HG03039 (cell line): ENCODE measurements at regions not wholly inside any gene's neighbourhood (a gene's known extent, or its start where the extent isn't known, plus 50 kb on each side); places are given as distances from the start of the nearest gene placed in this dataset.

Experiments
- ATAC-seq: cut with Tn5 transposase; IDR thresholded peaks from one replicate; pipeline ENCODE4 v1.9.1; 2021; ENCODE audit warnings: mild to moderate bottlenecking, moderate library complexity; ENCODE audit not compliant: unreplicated experiment

DNA sequence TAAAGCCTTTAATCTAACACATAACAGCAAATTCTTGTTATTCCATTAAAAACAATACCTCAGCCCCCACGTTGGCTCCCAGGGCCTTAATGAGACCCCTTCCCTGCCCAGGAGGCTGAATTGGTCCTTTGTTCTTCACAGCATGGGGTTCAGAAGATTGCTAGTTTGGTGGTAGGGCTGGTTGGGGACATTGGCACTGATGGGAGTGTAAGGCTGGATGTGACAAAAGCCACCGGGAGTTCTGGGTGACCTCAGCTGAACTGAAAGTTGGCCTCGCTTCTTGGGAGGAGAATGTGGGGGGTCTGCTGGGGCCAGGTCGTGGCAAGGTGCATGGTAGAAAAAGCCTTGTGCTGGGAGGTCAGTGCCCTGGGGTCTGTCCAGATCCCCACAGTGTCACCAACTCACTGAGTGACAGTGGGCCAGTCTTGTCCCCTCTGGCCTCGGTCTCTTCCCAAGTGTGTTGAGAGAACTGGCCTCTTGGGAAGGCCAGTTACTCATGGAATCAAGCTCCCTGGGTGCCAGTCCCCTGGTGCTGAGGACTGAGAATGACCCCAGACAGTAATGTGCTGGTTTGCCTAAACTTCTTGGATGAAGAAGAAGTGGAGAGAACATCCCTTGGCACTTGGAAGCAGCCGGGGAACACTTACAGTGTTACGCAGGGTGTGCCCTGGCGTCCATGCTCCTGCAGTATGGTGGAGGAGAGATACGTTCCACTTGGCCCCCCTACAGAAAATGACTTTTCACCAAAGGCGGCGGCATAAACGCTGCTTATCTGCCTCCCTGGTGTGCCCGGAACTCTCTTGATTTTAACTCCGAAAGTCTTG lies 283.7 kb upstream of the RTL1 start:
- ATAC-seq, result no peak

DNA sequence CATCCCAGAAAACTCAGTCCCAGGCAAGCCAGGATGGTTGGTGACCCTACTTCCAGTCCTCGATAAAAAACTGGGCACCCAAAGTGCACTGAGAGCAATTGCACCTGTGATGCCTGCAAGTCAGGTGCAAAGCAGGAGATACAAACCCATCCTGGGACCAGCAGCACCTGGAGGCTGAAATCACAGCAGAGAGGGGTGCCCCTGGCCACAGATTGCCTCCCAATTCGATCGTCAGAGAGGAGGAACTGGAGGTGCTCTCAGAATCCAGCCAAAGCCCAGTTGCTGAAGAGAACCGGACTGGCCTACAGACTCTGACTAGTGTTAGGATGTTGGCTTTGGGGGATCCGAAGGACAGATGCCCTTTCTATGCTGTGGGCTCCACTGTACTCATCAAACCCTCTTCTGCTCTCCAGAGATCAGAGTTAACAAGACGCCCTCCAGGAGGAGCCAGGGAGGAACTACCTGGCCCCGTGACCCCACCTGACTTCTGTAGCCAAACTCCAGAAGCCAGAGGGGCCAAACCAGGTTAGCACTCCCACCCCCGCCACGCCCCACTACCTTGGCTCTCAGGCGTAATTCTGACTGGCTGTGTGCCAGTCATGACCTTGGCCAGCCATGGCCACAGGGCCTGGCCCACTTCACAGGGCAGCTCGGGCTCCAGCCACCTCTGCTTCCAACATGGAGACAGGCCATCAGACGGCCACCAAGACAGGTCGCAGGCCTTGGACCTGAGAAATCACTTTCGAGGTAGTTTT lies 284.5 kb upstream of the RTL1 start:
- no peak for ATAC-seq

DNA sequence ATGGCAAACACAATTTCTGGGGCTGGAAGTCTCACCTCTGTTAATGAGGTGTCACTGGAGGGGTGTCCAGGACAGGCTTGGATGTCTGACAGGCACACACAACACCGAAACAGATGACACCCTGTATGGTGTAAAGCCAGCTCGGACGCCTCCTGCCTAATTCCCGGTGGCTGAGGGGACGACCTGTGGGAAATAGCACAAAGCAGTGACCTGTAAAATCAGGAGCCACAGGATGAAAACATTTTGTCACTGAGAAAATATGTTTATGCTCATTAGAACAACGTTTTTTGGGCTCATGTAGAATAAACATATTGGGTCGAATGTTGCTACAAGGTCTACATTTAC lies 285.0 kb upstream of the RTL1 start:
- no peak for ATAC-seq

DNA sequence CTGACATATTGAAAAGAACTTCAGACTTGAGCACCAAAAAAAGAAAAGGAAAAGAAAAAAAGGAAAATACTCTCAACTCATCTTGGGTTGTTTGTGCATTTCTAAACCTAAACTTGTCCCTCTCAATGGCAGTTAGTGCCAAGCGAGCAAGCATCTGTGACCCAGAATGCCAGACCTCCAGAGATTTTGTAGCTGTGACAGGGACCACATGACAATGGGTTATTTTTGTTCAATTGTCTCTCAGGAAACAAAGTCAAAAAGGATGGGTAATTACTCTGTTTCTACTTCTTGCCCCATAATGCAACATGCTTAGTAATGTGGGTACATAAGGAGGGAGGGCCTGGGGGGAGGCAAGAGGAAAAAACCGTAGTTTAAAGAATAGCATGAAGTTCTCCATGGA lies 285.7 kb upstream of the RTL1 start:
- ATAC-seq, result no peak

DNA sequence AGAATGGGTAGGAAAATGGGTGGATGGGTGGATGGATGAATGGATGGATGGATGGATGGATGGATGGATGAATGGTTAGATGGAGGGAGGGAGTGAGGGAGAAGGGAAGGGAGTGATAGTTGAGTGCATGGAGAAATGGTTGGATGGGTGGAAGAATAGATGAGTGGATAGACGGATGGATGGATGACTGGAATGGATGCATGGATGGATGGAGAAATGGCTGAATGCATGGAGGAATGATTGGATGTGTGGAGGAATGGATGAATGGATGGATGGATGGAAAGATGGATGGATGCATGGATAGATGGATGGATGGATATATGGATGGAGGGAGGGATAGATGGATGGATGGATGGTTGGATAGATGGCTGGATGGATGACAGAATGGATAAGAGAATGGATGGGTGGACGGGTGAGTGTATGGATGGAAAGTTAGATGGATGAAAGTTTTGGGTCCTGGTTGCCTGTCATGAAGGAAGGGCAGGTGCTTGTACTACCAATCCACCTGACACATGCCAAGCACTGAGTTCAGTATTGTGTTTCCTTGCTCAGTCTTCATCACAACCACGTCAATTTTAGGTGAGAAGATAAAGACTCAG lies 286.5 kb upstream of the RTL1 start:
- no peak for ATAC-seq

DNA sequence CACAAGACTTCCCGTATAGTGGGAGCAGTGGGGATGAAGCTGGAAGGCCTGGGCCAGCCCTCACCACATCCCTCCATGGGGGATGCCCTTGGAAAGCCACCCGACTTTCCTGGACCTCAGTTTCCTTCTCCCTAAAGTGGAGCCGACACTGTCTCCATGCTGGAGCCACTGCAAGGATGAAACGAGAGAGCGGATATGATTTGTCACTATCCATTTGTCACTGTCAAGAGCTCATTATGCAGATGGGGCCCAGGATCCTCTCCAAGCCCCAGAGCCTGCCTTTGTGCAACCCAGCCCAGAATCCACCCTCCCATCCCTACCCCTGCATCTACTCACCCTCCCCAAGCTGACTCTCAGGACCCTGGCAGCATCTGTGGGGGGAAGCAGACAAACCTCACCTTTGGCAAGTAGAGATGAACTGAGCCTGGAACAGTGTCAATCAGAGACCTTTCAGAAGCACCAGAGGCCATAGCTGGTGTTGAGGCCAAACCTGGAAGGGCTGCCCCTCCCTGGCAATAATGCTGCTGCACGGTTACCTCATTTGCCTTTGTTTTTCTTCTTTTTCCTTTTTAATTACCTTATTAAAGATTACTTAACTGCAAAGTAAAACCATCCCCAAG lies 287.7 kb upstream of the RTL1 start:
- no peak for ATAC-seq

DNA sequence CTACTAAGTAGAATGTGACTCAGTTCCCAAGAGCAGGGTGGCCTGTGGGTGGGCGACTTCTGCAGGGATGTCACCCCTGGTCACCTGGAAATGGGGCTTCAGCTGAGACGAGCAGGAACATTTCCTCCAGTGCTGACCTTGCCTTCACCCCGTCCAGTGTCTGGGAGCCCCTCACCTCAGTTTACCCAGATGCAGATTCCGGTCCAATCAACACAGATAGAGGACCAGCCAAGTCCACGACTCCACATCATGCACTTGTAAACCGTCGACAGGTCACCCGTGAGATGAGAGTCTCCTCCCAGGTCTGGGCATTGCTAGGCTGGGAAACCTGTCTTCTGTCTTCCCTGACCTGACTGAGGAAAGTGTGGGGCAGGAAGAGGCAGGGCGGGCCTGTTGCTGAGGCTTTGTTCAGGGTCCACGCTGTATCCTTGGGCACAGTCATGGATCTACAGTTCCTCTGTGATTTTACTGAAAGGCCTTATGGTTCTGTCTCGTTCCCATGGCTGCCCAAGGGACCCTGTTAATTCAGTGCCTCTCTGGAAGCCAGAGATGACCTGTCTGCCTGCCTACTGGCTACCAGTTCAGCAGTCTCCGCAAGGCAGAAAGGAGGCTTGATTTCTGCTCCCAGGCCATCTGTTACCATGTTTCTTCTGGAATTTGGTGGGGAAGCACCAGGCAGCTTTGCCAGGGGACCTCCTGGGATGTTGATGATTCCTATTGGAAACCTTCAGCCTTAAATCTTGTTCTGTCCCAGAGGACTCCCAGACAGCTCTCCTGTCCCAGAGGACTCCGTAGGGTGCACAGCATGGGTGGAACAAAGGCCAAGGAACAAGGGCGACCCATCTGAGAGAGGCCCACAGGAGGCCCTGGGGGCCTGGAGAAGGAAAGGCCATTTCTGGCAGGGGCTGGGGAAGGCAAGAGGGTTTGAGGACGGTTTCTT lies 288.5 kb upstream of the RTL1 start:
- no peak for ATAC-seq

DNA sequence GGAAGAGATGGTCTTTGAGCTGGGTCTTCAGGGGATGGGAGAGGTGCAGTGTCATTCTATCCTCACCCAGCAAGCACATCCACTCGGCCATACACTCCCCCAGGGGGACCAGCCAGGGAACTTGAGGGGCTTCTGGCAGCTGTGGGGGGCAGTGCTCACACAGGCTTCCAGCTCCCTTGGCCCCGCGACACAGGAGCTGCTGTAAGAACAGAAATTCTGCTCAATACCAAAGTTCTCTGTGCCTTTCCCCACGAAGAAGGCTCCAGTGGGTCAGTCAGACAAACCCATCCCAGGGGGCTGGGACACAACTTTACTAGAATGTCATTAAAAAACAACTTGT lies 289.1 kb upstream of the RTL1 start:
- no peak for ATAC-seq

DNA sequence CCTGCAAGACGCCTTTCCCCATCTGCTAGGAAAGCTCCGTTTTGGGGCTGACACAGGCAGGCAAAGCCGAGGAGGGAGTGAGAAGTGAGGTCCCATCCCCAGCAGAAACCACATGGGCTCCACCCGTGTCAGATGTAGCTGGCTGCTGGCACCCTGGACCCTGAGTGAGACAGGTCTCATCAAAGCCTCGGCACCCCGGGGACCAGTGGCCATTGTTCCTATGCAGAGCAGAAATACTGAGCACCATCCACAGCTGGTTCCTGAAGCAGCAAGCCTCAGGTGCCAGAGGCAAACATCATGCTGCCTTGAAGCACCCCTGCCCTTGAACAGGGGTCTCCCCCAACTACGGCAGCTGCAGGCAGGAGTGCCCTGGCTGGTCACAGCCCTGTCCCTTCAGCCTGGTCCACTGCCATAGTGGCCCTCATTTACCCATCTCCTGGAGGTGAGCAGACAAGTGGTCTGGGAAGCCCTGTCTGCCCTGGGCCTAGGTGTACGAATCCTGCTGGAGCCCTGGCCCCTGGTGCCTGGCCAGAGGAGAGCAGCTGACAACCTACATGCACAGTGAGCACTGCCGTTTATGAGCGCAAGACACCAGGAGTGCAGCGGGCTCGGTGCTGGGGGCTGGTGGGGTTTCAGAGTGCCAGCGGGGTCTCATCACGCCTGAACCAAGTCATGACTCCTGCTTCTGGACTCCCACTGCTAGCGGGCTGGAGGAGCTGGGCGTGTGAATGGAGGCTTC lies 289.8 kb upstream of the RTL1 start:
- ATAC-seq, result no peak

DNA sequence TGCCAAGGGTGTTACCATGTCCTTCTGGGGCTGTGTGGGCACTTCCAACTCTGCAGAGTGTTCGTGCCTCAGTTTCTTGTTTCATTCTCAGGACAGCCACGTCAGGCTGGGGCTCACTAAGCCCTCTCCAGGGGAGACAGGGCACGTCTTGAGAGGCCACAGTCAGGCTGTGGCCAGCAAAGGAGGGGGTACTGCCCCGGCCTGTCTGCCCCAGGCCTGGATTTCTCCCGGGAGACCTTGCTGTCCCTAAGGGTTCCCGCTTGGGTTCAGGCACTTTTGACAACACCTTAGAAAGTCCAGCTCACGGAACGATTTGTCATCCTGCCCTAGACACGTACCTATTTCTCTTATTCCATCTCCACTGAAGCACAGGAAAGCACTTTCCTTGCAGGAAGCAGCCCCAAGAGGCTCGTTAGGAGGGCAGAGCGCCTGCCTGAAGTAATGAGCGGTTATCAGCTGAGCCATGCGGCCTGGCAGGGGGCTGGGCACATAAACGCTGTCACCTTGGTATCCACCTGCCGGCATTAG lies 290.4 kb upstream of the RTL1 start:
- ATAC-seq, result no peak

DNA sequence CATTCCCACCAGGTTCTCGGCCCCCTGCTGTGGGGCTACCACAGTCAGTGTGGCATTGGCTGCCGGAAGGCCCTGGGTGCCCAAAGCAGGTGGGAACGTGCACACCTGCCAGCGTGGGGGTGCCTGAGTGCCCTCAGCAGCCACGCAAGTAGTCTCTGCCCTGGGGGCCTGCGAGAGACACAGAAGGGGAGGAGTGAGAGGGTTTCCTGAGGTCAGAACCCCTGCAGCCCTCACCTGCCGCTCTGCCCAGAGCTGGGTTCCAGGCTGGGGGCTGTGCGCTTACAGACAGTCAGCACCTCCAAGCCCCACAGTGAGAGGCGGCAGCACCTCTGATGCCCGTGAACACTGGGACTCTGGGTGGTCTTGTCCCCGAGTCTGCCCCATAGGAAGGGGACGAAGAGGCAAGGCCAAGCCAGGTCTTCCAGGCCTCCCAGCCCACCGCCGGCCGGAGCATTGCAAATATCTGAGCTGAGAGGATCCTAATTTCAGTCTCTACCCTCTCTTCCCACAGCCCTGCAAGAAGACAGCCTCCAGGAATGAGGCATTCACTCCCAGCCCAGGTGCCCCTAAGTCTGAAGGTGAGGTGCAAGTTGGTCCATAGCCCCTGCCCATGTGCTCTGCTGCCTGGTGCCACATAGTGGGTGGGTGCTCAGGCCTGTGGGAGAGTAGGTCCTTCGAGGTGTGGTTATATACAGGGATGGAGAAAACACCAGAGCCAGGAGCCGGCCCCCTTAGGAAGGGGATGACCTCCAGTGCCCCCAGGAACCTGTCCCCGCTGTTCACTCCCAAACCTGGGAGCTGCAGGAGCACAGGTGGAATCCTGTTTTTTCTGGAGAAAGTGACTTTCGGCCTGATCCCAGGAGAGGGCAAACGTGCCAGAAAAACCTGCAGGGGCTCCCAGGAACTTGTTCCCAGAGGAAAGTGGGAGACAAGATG lies 291.1 kb upstream of the RTL1 start:
- no peak for ATAC-seq

DNA sequence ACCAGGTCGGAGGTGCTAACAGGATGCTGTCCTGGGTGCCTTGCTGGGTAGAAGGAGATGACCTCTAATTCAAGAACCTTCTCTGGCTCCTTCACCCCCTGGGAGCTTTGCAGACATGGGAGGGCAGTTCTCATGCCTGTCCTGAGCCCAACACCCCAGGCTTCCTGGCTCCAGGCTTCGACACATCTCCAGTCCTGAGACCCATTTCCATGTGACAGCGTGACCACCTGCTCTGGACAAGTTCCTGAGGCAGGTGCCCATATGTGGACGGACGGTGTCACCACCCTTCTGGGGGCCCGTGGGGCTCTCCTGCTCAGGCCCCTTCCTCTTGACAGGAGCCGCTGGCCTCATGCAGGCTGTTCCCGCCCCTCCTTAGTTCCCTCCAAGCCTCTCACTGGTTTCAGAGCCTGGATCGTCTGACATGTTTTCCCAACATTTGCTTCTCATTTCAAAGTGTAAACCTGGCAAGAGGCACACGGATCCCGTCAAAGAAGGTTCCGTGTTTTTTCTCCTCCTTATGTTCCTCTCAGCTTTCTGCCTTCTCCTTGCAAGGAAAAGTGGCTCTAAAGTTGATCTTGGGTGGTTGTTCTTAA lies 291.9 kb upstream of the RTL1 start:
- ATAC-seq, result no peak

DNA sequence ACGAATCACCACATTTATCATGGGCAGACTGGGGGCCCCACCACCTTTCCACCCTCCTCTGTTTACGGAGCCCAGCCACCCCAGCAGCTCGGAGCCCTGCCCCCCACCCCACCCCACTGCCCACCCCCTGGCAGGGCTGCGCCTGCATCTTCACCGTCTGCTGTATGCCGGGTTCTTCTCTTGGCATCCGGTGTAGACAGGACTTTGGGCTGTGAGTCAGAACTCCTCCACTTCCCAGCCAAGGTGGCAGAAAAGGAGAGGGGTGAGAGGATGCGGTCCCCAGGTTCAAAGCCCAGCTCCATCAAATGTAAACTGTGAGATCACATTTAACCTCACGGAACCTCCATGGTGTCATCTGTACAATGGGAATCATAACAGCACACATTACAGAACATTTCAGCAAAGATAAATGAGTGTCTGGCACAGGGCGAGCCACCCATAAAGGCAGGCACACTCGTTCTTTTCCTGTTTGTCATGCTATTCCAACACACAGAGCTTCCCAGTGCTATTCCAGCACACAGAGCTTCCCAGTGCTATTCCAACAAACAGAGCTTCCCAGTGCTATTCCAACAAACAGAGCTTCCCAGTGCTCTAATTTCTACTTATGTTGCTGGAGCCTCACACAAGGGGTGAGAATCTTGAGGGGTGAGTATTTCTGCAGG lies 292.7 kb upstream of the RTL1 start:
- no peak for ATAC-seq

DNA sequence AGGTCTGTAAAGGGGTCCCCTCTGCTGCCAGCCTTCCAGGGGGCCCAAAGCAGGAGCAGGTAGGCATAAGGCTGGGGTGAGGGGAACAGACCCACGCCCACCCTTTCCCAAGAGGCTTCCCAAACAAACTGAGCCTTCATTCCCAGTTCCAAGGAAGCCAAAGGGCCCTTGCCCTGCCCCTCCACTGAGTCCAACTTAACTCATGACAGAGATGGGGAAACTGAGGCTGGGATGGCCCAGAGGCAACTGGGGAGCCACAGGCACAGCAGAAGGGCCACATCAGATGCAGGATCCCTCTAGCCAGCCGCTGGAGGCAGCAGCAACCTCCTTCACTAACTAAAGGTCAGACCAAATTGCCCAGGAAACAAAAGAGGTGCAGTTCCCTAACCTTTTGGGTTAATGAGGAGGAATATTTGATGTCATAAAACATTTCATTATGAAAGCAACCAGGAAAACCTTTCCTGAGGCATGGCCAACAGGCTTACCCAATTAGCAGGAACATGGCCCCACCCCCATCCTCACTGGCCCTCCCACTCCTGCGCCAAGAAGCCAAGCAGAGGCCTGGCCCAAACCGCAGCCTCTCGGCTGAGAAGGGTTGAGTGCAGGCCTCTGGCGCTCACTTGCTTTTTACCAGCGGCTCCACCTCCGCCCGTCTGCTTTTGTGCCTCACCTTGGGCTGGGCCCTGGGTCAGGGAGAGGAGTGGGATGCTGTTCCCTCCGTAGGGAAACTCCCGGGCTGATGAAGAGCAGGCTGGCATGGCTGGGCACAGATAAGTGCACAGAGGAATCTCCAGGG lies 293.5 kb upstream of the RTL1 start:
- no peak for ATAC-seq

DNA sequence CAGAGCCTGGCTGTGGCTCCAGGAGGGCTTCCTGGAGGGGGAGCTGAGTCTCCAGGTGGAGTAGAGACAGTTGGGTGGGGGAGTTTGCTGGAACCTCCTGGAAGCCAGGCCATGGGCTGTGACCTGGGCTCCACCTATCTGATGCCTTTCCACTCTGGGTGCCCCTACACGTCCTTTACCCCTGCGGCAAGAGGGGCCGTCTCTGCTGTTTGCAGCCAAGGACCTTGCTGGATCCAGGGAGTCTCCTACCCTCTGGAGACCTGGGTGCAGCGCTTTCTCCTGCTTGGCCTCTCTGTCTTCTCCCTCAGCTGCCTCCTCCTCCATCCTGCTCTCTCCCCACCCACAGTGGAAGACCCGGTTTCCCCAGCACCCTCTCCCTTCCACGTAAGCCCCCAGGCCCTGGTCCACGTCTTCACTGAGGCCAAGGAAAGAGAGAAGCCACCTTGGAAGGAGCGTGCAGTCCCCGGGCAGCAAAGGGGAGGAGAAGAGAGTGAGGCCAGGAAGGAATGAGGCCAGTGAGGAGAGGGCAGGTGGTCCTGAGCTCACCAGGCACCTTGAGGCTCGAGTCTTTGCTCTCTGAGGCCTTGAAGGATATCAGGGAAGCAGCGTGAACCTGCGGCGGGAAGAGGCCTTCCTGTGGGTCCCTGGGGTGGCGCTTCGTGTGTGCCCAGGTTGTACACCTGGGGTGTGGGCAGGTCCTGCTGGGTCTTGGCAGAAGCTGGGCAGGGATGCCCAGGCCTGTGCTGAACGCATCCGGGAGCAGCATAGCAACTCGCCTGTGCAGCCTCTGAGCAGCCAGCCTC lies 294.3 kb upstream of the RTL1 start:
- ATAC-seq, result no peak

DNA sequence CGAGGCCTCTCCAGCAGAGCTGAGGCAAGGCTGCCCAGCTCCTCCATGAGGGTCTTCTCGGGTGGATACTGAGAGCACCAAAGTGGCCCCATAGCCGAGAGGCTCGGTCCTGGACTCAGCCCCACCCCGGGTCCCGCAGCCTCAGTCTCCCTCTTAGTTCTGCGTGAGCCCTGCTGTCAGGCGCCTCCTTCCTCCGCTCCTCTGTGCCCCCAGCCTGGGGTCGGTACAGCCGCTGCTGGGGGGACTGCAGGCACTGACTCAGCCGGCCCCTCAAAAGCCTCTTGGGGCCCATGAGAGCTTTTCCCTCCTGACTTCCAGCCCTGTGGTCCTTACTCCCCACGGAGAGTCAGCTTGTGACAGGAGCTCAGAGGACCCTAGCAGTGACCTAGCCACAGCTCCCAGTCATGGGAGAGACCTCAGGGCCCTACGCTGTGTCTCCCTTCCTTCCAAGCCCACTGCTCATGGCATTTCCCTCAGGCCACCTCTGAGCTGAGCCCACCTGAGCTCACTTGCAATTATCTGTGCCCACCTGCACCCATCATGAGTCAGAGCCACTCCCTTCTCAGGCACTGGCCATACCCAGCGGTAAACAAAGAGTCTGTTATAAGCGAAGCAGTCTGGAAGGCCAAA lies 295.0 kb upstream of the RTL1 start:
- ATAC-seq, result no peak
